DMS53 (cell line): ENCODE measurements at regions not wholly inside any gene's neighbourhood (a gene's known extent, or its start where the extent isn't known, plus 50 kb on each side); places are given as distances from the start of the nearest gene placed in this dataset.

Source experiments
- DNase-seq: peaks from one replicate; lab custom pipeline; 2025; lab: John Stamatoyannopoulos, UW

- no peak for DNase-seq
Observed at GRCh38 chr14:48874711-48875110, 711.5 kb downstream of the RPS29 start.

- DNase-seq, result no peak
Observed at GRCh38 chr14:48857366-48857765, 728.8 kb downstream of the RPS29 start.

GRCh38 chr14:48853159-48853558 is 733.0 kb downstream of the RPS29 start:
- no peak for DNase-seq

GRCh38 chr14:48849741-48850322 is 736.3 kb downstream of the RPS29 start:
- DNase-seq, result no peak

GRCh38 chr14:48842785-48843184 is 743.4 kb downstream of the RPS29 start:
- DNase-seq, result no peak

- no peak for DNase-seq
Observed at GRCh38 chr14:48826058-48826457, 760.1 kb downstream of the RPS29 start.

- no peak for DNase-seq
Observed at GRCh38 chr14:48814562-48814961, 771.6 kb downstream of the RPS29 start.

GRCh38 chr14:48805315-48805714 is 780.9 kb downstream of the RPS29 start:
- DNase-seq, result peak; percentile 67

GRCh38 chr14:48792376-48793024 is 793.7 kb downstream of the RPS29 start:
- DNase-seq, result peak; percentile 82

GRCh38 chr14:48788771-48789170 is 797.4 kb downstream of the RPS29 start:
- no peak for DNase-seq

GRCh38 chr14:48786498-48786897 is 799.7 kb downstream of the RPS29 start:
- DNase-seq, result no peak

- no peak for DNase-seq
Observed at GRCh38 chr14:48771717-48772116, 814.5 kb downstream of the RPS29 start.

GRCh38 chr14:48751293-48751692 is 834.9 kb downstream of the RPS29 start:
- no peak for DNase-seq

GRCh38 chr14:48748151-48748675 is 838.0 kb downstream of the RPS29 start:
- no peak for DNase-seq

GRCh38 chr14:48747561-48748089 is 838.6 kb downstream of the RPS29 start:
- no peak for DNase-seq

- no peak for DNase-seq
Observed at GRCh38 chr14:48744202-48744601, 842.0 kb downstream of the RPS29 start.

- no peak for DNase-seq
Observed at GRCh38 chr14:48738186-48738925, 847.8 kb downstream of the RPS29 start.

GRCh38 chr14:48735607-48736006 is 850.6 kb downstream of the RPS29 start:
- no peak for DNase-seq

- peak; percentile 19 for DNase-seq
Observed at GRCh38 chr14:48731260-48731659, 854.9 kb downstream of the RPS29 start.

- no peak for DNase-seq
Observed at GRCh38 chr14:48726080-48726642, 860.0 kb downstream of the RPS29 start.

- DNase-seq, result no peak
Observed at GRCh38 chr14:48725051-48725734, 861.0 kb downstream of the RPS29 start.
